Right renal cortex interstitium (tissue), 3 donors: ENCODE measurements at regions not wholly inside any gene's neighbourhood (a gene's known extent, or its start where the extent isn't known, plus 50 kb on each side); places are given as distances from the start of the nearest gene placed in this dataset.
"Not testable (repeated sequence)": the region's sequence is repeated elsewhere in the genome, so short reads cannot be mapped to it uniquely, and the experiment has no call there.

Source experiments
- DNase-seq, 3 donors: peaks; one replicate each; pipeline ENCODE4 v3.0.0-alpha.2; 2013; ENCODE audit warnings: low read depth in 3 of 3, low spot score in 2 of 3

- no peak for DNase-seq
Measured at GRCh38 chr2:175436076-175436475, 254.6 kb upstream of the ATP5MC3 start.

- no peak for DNase-seq
Measured at GRCh38 chr2:175435012-175435411, 253.5 kb upstream of the ATP5MC3 start.

- DNase-seq = no peak
Measured at GRCh38 chr2:175432793-175433192, 251.3 kb upstream of the ATP5MC3 start.

- peak in 1 of 3 donors; percentile 27 for DNase-seq
Measured at GRCh38 chr2:175432021-175432420, 250.5 kb upstream of the ATP5MC3 start.

- DNase-seq = no peak
Measured at GRCh38 chr2:175431101-175431946, 249.8 kb upstream of the ATP5MC3 start.

GRCh38 chr2:175430236-175430635 lies 248.7 kb upstream of the ATP5MC3 start:
- DNase-seq = no peak

GRCh38 chr2:175418224-175418835 lies 236.8 kb upstream of the ATP5MC3 start:
- DNase-seq = no peak

GRCh38 chr2:175414882-175415487 lies 233.5 kb upstream of the ATP5MC3 start:
- peak; percentile 20 to 44 (median 44) for DNase-seq

GRCh38 chr2:175414191-175414881 lies 232.8 kb upstream of the ATP5MC3 start:
- DNase-seq = no peak

- DNase-seq = not testable (repeated sequence)
Measured at GRCh38 chr2:175410941-175411340, 229.4 kb upstream of the ATP5MC3 start.

GRCh38 chr2:175404839-175405238 lies 223.3 kb upstream of the ATP5MC3 start:
- DNase-seq = no peak

- no peak for DNase-seq
Measured at GRCh38 chr2:175403599-175404221, 222.2 kb upstream of the ATP5MC3 start.

GRCh38 chr2:175402571-175402970 lies 221.1 kb upstream of the ATP5MC3 start:
- DNase-seq = no peak

GRCh38 chr2:175401956-175402469 lies 220.5 kb upstream of the ATP5MC3 start:
- no peak for DNase-seq

GRCh38 chr2:175400975-175401374 lies 219.5 kb upstream of the ATP5MC3 start:
- no peak for DNase-seq

- DNase-seq = no peak
Measured at GRCh38 chr2:175399326-175399725, 217.8 kb upstream of the ATP5MC3 start.

GRCh38 chr2:175398848-175399247 lies 217.3 kb upstream of the ATP5MC3 start:
- DNase-seq = no peak

GRCh38 chr2:175396696-175397095 lies 215.2 kb upstream of the ATP5MC3 start:
- no peak for DNase-seq

- no peak for DNase-seq
Measured at GRCh38 chr2:175393851-175394250, 212.3 kb upstream of the ATP5MC3 start.

GRCh38 chr2:175383286-175383685 lies 201.8 kb upstream of the ATP5MC3 start:
- no peak for DNase-seq
